ENCODE measurements at regions not wholly inside any gene's neighbourhood (a gene's known extent, or its start where the extent isn't known, plus 50 kb on each side); places are given as distances from the start of the nearest gene placed in this dataset.

DNA sequence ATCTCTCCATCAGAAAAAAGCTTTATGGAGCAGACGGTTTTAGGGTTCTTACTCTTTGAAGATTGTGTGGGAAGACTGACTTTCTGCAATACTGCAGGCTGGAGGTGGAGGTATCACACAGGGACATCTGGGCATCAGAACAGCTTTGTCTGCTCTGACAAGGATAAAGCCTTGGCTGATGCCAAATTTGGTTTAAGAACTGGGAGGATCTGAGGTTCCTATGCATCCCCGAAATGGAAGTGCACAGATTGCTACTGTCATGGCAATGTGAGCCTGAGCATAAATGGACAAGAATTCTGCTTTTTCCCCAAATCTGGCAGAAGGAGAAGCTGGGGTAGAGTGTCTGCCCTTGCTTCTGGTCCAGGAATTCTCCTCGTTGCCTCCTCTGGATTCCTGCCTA lies 424.3 kb downstream of the SLC4A3 start:
- TF ChIP-seq, protein P1, sequence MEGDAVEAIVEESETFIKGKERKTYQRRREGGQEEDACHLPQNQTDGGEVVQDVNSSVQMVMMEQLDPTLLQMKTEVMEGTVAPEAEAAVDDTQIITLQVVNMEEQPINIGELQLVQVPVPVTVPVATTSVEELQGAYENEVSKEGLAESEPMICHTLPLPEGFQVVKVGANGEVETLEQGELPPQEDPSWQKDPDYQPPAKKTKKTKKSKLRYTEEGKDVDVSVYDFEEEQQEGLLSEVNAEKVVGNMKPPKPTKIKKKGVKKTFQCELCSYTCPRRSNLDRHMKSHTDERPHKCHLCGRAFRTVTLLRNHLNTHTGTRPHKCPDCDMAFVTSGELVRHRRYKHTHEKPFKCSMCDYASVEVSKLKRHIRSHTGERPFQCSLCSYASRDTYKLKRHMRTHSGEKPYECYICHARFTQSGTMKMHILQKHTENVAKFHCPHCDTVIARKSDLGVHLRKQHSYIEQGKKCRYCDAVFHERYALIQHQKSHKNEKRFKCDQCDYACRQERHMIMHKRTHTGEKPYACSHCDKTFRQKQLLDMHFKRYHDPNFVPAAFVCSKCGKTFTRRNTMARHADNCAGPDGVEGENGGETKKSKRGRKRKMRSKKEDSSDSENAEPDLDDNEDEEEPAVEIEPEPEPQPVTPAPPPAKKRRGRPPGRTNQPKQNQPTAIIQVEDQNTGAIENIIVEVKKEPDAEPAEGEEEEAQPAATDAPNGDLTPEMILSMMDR (IDR thresholded peaks at IDR 0.05; ENCODE audit: poor library complexity, severe bottlenecking), result no peak
- TF ChIP-seq TAF1 (IDR thresholded peaks at IDR 0.05; ENCODE audit: low read depth), result no peak
